GM19468 (cell line): ENCODE measurements at regions not wholly inside any gene's neighbourhood (a gene's known extent, or its start where the extent isn't known, plus 50 kb on each side); places are given as distances from the start of the nearest gene placed in this dataset.
"Not testable (repeated sequence)": the region's sequence is repeated elsewhere in the genome, so short reads cannot be mapped to it uniquely, and the experiment has no call there.

Source experiments
- ATAC-seq: cut with Tn5 transposase; IDR thresholded peaks from one replicate; pipeline ENCODE4 v1.9.1; 2021; ENCODE audit warnings: mild to moderate bottlenecking, moderate library complexity, moderate number of reproducible peaks; ENCODE audit not compliant: unreplicated experiment; ENCODE audit errors: extremely low read depth

DNA sequence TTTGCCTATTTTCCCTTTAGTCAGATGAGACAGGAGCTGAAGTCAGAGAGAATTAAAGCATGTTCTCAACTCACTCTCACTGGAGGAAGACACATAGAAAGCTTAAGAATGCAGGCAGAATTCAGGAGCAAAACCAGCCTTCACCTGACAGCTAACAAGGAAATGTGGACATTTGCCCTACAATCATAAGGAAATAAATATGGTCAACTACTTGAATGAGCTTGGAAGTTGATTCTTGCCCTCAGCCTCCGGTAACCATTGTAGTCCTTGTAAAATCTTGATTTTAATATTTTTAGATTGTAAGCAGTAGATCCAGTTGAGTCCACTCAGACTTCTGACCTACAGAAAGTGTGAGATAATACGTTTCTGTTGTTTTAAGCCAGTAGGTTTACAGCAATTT, 752.5 kb upstream of the ZWINT start:
- ATAC-seq: no peak

GRCh38 chr10:57102236-57102635, 741.2 kb upstream of the ZWINT start:
- no peak for ATAC-seq

GRCh38 chr10:57098146-57098545, 737.1 kb upstream of the ZWINT start:
- ATAC-seq: no peak

GRCh38 chr10:57096044-57096443, 735.0 kb upstream of the ZWINT start:
- no peak for ATAC-seq

- no peak for ATAC-seq
Measured at GRCh38 chr10:57094965-57095364, 733.9 kb upstream of the ZWINT start.

GRCh38 chr10:57094083-57094482, 733.0 kb upstream of the ZWINT start:
- no peak for ATAC-seq

DNA sequence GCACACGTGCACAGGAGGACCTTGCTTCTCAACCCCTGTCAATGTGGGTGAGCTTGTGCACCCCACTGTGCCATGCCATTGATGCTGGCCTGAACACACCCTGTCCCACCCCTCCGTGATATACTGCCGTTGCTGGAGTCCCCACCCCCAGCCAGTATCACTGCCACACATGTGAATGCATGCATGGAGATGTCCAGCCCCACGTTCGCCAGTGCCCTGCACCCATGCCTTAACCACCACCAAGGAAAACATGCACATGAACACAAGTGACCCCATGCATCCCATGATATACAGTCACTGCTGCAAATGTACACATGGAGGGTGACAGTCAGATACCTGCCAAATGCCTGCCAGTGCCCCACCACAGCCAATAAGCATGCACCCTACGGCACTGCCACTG, 692.5 kb upstream of the ZWINT start:
- ATAC-seq: no peak

DNA sequence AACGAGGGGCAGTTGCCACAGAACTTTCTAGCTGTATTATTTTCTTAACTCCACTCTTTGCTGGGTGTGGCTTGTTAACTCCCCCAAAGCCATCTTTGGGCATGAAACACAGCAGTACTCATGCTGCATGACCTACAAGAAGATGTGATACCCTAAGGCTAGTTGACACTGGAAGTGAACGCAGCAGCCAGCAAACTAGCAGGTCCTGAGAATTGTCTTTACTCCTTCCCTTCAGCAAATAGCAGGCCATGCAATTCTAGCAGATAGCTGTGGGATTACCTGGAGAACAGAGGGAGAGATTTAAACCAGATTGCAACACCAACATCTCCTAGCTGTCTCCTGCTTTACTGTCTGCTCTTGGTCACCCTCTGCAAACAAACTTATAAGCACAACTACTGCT, 688.0 kb upstream of the ZWINT start:
- ATAC-seq: no peak

DNA sequence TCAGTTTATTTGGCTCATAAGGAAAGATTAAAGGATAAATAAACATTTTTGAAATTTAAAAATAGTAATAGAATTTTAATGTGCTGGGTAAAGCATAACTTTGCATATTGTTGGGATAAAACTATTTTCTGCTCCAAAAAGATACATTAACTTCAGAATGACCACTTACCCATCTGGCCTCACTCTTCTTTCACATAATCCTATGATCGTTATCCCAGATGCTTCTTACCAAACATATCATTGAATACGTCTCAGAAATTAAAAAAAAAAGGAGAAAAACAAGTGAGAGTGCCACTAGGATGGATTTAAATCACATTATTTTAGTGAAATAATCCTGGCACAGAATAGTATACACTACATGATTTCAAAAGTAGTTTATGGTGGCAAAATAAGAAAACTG, 677.5 kb upstream of the ZWINT start:
- ATAC-seq: no peak

DNA sequence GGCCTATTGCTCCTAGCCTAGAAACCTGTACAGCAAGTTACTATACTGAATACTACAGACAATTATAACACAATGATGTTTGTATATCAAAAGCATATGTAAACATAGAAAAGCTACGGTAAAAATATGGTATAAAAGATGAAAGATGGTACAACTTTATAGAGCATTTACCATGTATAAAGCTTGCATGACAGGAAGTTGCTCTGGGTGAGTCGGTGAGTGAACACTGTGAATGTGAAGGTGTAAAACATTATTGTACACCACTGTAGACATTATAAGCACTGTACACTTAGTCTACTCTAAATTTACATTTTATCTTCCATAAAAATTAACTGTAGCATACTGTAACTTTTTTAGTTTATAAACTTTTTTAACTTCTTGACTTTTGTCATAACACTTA, 674.3 kb upstream of the ZWINT start:
- no peak for ATAC-seq

DNA sequence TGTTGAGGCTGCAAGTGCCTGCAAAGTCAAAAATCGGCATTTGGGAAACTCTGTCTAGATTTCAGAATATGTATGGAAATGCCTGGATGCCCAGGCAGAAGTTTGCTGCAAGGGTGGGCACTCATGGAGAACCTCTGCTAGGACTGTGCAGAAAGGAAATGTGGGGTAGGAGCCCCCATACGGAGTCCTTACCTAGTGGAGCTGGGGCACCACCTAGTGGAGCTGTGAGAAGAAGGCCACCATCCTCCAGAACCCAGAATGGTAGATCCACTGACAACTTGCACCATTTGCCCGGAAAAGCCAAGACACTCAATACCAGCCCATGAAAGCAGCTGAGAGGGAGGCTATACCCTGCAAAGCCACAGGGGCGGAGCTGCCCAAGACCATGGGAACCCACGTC, 671.2 kb upstream of the ZWINT start:
- ATAC-seq: not testable (repeated sequence)

DNA sequence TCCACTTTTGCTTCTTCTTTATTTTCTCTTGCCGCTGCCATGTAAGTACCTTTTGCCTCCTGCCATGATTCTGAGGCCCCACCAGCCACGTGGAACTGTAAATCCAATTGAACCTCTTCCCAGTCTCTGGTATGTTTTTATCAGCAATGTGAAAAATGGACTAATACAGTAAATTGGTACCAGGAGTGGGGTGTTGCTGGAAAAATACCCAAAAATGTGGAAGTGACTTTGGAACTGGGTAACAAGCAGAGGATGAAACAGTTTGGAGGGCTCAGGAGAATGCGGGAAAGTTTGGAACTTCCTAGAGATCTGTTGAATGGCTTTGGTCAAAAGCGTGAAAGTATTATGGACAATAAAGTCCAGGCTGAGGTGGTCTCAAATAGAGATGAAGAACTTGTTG, 670.3 kb upstream of the ZWINT start:
- ATAC-seq: no peak

DNA sequence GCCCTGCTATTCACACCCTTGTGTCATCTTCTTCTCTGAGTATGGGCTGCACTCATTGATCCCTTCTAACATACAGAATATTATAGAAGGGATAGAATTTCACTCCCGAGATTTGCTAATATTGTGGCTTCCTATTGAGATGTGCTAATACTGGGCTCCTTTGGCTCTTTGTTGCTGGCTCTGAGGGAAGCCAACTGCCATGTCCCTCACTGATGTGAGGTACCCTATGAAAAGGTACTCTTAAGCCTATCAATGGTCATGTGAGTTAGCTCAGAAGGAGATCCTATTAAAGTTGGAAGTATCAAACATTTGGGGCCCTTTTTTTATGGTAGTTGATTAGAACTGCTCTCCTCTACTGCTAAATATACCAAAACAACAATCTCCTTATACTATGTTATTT, 665.2 kb upstream of the ZWINT start:
- ATAC-seq: no peak

- ATAC-seq: no peak
Measured at GRCh38 chr10:57023626-57024025, 662.6 kb upstream of the ZWINT start.

DNA sequence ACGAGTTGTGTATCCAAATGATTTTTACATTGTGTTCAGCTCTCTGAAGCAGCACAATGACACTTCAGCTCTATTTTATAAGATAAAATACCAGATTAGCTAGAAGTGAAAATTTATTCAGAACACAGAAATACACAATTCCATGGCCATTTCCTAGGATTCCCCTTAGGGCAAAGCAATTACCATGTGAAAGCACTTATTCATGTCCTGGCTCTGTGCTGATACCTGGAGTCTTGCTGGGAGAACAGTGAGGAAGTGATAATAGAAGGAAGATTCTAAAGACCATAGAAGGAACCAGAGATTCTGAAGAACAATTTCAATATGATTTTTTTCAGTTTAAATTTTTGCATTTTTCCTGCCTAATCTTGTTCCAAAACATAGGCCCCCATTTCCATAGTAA, 657.4 kb upstream of the ZWINT start:
- ATAC-seq: no peak

- ATAC-seq: no peak
Measured at GRCh38 chr10:57017356-57018037, 656.4 kb upstream of the ZWINT start.

DNA sequence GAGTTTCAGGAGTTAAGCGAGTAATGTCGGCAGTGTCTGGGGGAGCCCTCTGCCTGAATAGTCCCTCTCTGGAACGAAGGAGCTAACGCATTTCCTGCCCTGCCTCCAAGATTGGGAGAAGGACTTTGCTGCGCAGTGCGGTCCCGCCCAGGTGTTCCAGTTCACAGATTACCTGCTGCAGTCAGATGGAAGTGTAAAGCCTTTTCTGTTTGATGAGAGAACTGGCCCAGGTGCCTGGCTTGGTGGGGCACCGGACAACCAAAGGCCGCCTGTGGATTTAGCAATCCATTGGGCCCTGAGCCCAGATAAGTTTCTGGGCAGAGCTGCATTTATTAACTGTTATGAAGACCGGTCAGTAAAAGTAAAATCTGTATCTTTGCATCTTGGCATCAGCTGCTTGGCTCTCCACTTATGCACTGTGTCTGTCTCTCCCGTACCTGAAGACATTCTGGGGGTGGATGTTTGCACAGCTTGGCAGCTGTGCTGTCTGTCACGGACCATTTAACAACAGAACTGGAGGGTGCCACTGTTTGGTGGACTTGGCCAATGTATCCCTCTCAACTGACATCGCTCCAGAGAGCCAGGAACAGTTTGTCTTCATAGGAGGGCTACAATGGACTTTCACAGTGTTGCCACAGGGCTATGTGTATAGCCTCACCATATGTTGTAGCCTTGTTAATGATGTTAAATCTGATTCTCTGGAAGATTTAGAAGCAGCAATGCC, 654.7 kb upstream of the ZWINT start:
- ATAC-seq: no peak

GRCh38 chr10:57015187-57015586, 654.1 kb upstream of the ZWINT start:
- no peak for ATAC-seq

GRCh38 chr10:57014758-57015157, 653.7 kb upstream of the ZWINT start:
- no peak for ATAC-seq

GRCh38 chr10:57008189-57008588, 647.1 kb upstream of the ZWINT start:
- ATAC-seq: no peak

GRCh38 chr10:56991591-56992069, 630.6 kb upstream of the ZWINT start:
- no peak for ATAC-seq

DNA sequence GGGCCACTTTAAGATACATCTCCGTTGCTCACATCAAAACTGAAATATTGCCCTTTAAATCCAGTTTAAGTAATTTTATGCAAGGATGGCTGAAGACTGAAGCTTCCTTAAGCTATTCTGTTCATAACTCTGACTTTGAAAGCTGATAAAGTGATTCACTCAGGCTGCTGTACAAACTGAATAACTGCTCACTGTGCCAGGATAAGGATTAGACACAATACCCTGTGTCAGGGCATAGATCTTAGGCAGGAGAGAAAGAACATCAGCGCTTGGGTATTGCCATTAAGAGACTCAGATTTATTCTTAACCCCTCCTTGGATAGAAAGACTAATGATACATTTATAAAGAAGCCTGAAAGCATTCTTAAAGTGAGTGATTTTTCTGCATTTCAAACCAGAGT, 614.5 kb upstream of the ZWINT start:
- ATAC-seq: no peak
